HCT116 (cell line): ENCODE measurements at regions not wholly inside any gene's neighbourhood (a gene's known extent, or its start where the extent isn't known, plus 50 kb on each side); places are given as distances from the start of the nearest gene placed in this dataset.

ENCODE experiments used
- CEBPB ChIP-seq: IDR thresholded peaks from 2 replicates; pipeline ENCODE4 v1.6.1; 2012; ENCODE audit warnings: low read depth
- EGR1 ChIP-seq: IDR thresholded peaks from 2 replicates; pipeline ENCODE4 v1.6.1; 2012; ENCODE audit warnings: low read depth
- EZH2 ChIP-seq: fragments of 200-600 bp; sonication (generic); IDR thresholded peaks from 2 replicates; pipeline ENCODE4 v1.6.1; 2017; ENCODE audit warnings: antibody characterized with exemption, mixed run types
- JUND ChIP-seq: IDR thresholded peaks from 2 replicates; pipeline ENCODE4 v1.6.1; 2012
- POLR2A ChIP-seq: IDR thresholded peaks from 2 replicates; pipeline ENCODE4 v1.7.0; 2011; ENCODE audit warnings: borderline replicate concordance; ENCODE audit not compliant: insufficient read depth, insufficient read length; ENCODE audit errors: extremely low read depth
- POLR2AphosphoS5 ChIP-seq: IDR thresholded peaks from 2 replicates; pipeline ENCODE4 v1.6.1; 2011; ENCODE audit warnings: mild to moderate bottlenecking, low read depth, low read length, moderate library complexity
- TF ChIP-seq, protein P1 (sequence below): IDR thresholded peaks from 2 replicates; pipeline ENCODE4 v1.6.1; 2012

DNA sequence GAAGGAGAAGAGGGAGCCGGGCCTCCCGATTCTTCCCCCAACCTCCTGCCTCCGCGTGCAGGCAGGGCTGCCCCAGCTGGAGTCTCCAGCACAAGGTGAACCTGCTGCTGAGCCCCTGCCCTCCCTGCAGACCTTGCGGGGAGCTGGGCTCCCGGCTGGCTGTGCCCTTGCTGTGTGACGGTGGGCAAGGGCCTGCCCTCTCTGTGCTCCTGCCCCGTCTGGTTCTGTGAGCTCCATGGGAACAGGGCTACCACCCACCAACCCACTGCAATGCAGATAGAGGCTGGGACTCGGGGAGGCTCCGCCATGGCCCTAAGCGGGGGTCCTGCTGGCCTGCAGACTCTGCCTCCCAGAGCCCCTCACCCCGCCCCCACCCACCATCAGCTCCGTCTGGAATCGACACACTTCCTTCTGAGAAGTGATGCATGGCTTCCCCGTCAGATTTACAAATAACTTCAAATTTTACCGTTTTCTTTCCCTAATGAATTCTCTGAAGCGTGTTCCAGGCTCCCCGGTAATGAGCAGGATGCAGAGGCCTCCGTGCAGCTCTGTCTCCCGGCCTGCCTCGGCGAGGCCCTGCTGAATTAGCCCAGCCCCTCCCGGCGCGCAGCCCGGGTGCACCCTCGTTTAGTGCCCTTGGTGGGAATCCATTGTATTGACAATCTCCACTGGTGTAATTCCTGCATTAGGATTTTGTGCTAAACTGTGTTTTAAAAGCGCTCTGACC is 111.0 kb downstream of the MICALL2 start:
- TF ChIP-seq EGR1 (no peak), CEBPB (no peak), JUND (no peak), EZH2 (no peak), POLR2AphosphoS5 (no peak), POLR2A (no peak)
- TF ChIP-seq, protein P1, sequence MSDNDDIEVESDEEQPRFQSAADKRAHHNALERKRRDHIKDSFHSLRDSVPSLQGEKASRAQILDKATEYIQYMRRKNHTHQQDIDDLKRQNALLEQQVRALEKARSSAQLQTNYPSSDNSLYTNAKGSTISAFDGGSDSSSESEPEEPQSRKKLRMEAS: no peak
